ENCODE measurements at regions not wholly inside any gene's neighbourhood (a gene's known extent, or its start where the extent isn't known, plus 50 kb on each side); places are given as distances from the start of the nearest gene placed in this dataset.

DNA sequence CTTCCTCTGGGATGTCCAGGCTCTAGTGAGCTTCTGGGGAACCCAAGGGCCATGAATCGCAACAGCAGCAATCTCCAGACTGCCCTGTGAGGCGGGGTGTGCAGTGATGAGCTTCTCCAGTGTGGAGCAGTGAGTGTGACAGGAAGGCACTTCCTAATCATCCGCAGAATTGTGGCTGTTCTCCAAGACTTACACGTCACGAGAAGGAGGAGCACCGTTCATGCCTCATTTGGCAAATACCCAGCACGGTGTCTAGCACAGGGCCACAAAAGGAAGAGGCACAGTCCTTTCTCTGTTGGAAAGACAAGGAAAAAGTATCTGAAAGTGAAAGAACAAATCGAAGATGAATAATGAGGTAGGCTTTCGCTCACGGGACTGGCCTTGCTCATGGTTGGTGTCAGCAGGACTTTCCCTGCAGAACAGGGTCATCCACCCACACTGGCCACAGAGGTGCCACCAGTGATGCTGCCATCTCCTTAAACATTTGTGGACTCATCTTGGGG is 125.1 kb upstream of the HAAO start:
- POLR2A ChIA-PET: interaction anchor here (0.6 kb wide), 1 partner anchor 72 kb away, joined by 4 read pairs; no protein-coding TSS in a partner anchor
- CTCF ChIA-PET: no interaction called here
- TF ChIP-seq, protein P1, sequence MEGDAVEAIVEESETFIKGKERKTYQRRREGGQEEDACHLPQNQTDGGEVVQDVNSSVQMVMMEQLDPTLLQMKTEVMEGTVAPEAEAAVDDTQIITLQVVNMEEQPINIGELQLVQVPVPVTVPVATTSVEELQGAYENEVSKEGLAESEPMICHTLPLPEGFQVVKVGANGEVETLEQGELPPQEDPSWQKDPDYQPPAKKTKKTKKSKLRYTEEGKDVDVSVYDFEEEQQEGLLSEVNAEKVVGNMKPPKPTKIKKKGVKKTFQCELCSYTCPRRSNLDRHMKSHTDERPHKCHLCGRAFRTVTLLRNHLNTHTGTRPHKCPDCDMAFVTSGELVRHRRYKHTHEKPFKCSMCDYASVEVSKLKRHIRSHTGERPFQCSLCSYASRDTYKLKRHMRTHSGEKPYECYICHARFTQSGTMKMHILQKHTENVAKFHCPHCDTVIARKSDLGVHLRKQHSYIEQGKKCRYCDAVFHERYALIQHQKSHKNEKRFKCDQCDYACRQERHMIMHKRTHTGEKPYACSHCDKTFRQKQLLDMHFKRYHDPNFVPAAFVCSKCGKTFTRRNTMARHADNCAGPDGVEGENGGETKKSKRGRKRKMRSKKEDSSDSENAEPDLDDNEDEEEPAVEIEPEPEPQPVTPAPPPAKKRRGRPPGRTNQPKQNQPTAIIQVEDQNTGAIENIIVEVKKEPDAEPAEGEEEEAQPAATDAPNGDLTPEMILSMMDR (IDR thresholded peaks at IDR 0.05; ENCODE audit: low read depth, low read length): no peak
- no peak overlapping the region for H3K27ac ChIP-seq (ENCODE audit: low read depth, low read length)
- no peak for DNase-seq (ENCODE audit: low read depth, low spot score)
- peak overlapping the region; percentile 1 for H3K4me3 ChIP-seq (ENCODE audit: low read depth, low read length)
- H3K9me3 ChIP-seq (ENCODE audit: control insufficient read depth, insufficient read depth, low read length): no peaks in the 10 kb centered on the region
- H3K27me3 ChIP-seq (ENCODE audit: control insufficient read depth, insufficient read depth, low read length): no peaks in the 10 kb centered on the region

DNA sequence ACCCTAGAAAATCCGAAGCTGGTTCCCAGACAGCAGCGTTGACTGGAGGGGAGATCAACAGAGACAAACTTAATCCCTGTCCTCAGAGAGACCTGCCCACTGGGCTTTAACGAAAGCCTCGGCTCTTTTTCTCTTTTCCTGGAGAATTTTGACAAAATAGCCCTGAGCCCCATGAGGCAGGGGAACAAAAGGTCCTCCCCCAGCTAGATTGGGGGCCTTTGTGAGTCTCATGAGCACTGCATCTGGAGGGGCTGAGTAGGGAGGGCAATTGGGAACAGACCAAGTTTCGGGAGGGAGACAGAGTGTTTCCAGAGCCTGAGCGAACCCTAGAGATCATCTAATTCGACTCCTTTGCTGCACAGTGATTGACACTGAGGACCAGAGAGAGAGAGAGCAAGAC is 123.9 kb upstream of the HAAO start:
- POLR2A ChIA-PET: no interaction called here
- Histone ChIP-seq H3K9me3 (ENCODE audit: control insufficient read depth, insufficient read depth, low read length) (no peaks in the 10 kb centered on the region), H3K27me3 (ENCODE audit: control insufficient read depth, insufficient read depth, low read length) (no peaks in the 10 kb centered on the region), H3K4me3 (ENCODE audit: low read depth, low read length) (no peak overlapping the region), H3K27ac (ENCODE audit: low read depth, low read length) (no peak overlapping the region)
- TF ChIP-seq, protein P1 (IDR thresholded peaks at IDR 0.05; ENCODE audit: low read depth, low read length): no peak
- CTCF ChIA-PET: no interaction called here
- DNase-seq (ENCODE audit: low read depth, low spot score): no peak

DNA sequence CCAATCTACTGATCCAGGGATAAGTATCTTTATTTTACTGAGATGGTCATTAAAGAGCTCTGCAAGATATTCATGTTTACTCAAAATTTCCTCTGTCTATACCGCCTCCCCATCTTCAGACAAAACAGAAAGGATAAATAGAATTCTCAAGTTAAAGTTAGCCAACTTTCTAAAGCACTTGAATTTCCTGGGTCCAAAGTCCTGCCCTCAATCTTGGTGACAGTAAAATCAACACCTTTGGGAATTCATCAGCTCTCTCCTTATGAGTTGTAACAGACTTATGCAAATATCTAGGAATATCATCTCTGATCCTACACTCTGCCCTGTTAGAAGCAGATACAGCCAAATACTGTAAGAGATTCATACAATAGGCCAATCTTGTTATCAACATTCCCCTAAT is 122.5 kb upstream of the HAAO start:
- ChIA-PET CTCF (interaction anchor here (1.4 kb wide), 1 partner anchor 14 kb away, joined by 3 read pairs; no protein-coding TSS in a partner anchor), POLR2A (no interaction called here)
- Histone ChIP-seq H3K27ac (ENCODE audit: low read depth, low read length) (no peak overlapping the region), H3K9me3 (ENCODE audit: control insufficient read depth, insufficient read depth, low read length) (no peaks in the 10 kb centered on the region), H3K27me3 (ENCODE audit: control insufficient read depth, insufficient read depth, low read length) (peaks cover 2% of the 10 kb centered on the region), H3K4me3 (ENCODE audit: low read depth, low read length) (no peak overlapping the region)
- no peak for DNase-seq (ENCODE audit: low read depth, low spot score)
- TF ChIP-seq, protein P1 (IDR thresholded peaks at IDR 0.05; ENCODE audit: low read depth, low read length): no peak

DNA sequence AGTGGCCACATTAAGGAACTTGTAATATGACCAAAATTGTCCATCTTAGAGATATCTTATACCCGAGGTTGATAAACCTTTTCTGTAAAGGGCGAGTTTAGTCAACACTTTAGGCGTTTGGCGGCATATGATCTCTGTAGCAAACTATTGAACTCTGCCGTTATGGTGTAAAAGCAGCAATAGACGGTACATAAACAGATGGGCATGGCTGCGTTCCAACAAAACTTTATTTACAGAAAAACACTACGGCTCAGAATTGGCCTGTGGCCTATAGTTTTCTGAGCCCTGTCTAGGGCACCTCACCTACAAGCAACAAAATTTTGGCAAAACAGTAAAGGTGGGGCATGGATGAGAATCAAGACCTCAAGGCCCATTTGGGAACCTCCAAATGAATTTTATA is 121.9 kb upstream of the HAAO start:
- Histone ChIP-seq H3K27me3 (ENCODE audit: control insufficient read depth, insufficient read depth, low read length) (peaks cover 2% of the 10 kb centered on the region), H3K27ac (ENCODE audit: low read depth, low read length) (no peak overlapping the region), H3K9me3 (ENCODE audit: control insufficient read depth, insufficient read depth, low read length) (no peaks in the 10 kb centered on the region), H3K4me3 (ENCODE audit: low read depth, low read length) (no peak overlapping the region)
- POLR2A ChIA-PET: no interaction called here
- CTCF ChIA-PET: no interaction called here
- no peak for DNase-seq (ENCODE audit: low read depth, low spot score)
- TF ChIP-seq, protein P1 (IDR thresholded peaks at IDR 0.05; ENCODE audit: low read depth, low read length): no peak

DNA sequence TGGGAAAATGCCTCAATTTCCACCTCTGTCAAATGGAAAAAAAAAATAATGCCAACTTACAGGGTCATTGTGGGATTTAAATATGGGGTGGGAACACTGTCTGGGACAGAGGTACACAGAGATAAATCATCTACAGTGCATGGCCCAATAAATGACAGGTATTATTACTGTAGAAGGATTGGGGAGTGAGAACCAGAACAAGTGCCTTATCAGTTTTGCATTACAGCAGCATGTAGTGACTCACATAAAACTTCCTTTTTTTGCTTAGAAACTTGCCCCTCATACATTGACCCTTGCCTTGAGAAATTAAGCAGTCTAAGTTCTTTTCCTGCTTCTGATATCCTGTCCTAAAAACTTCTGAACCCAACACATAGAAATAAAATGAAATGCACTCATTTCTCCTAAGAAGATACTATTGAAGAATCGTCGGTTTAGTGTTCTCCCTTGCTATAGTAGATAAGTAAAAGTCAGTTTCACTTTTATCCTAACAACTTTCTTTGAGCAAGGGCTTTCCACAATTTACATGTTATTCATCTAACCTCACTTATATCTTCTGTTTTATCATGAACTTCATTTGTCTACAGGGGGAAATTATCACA is 121.0 kb upstream of the HAAO start:
- ChIA-PET POLR2A (no interaction called here), CTCF (no interaction called here)
- no peak for DNase-seq (ENCODE audit: low read depth, low spot score)
- no peaks in the 10 kb centered on the region for H3K9me3 ChIP-seq (ENCODE audit: control insufficient read depth, insufficient read depth, low read length)
- no peak overlapping the region for H3K4me3 ChIP-seq (ENCODE audit: low read depth, low read length)
- no peak overlapping the region for H3K27ac ChIP-seq (ENCODE audit: low read depth, low read length)
- TF ChIP-seq, protein P1 (IDR thresholded peaks at IDR 0.05; ENCODE audit: low read depth, low read length): no peak
- H3K27me3 ChIP-seq (ENCODE audit: control insufficient read depth, insufficient read depth, low read length): peaks cover 2% of the 10 kb centered on the region

All from AG04450 (cell line).